Right renal pelvis (tissue), 4 donors: ENCODE measurements at regions not wholly inside any gene's neighbourhood (a gene's known extent, or its start where the extent isn't known, plus 50 kb on each side); places are given as distances from the start of the nearest gene placed in this dataset.

Experiments
- DNase-seq, 4 donors: peaks; one replicate each; pipeline ENCODE4 v3.0.0-alpha.2; 2013; ENCODE audit warnings: low read depth in 4 of 4, low spot score in 3 of 4, missing footprints in 1 of 4

GRCh38 chr4:126775485-126776106 is 857.2 kb upstream of the INTU start:
- DNase-seq = no peak

GRCh38 chr4:126776361-126776760 is 856.4 kb upstream of the INTU start:
- DNase-seq = no peak

GRCh38 chr4:126777649-126778048 is 855.1 kb upstream of the INTU start:
- DNase-seq = no peak

GRCh38 chr4:126778348-126778747 is 854.4 kb upstream of the INTU start:
- no peak for DNase-seq

- DNase-seq = no peak
Measured at GRCh38 chr4:126779001-126779400, 853.8 kb upstream of the INTU start.

- no peak for DNase-seq
Measured at GRCh38 chr4:126779436-126780166, 853.2 kb upstream of the INTU start.

GRCh38 chr4:126783191-126783590 is 849.6 kb upstream of the INTU start:
- no peak for DNase-seq

GRCh38 chr4:126784966-126785580 is 847.7 kb upstream of the INTU start:
- DNase-seq = no peak

- no peak for DNase-seq
Measured at GRCh38 chr4:126790633-126791032, 842.1 kb upstream of the INTU start.

GRCh38 chr4:126794363-126794762 is 838.4 kb upstream of the INTU start:
- DNase-seq = no peak

- no peak for DNase-seq
Measured at GRCh38 chr4:126798214-126798613, 834.5 kb upstream of the INTU start.

GRCh38 chr4:126799416-126799815 is 833.3 kb upstream of the INTU start:
- DNase-seq = no peak

GRCh38 chr4:126799971-126800574 is 832.7 kb upstream of the INTU start:
- DNase-seq = no peak

- DNase-seq = no peak
Measured at GRCh38 chr4:126800575-126801141, 832.1 kb upstream of the INTU start.

- DNase-seq = no peak
Measured at GRCh38 chr4:126807132-126807531, 825.6 kb upstream of the INTU start.

- DNase-seq = no peak
Measured at GRCh38 chr4:126812076-126812475, 820.7 kb upstream of the INTU start.

GRCh38 chr4:126820631-126821030 is 812.1 kb upstream of the INTU start:
- DNase-seq = no peak

- no peak for DNase-seq
Measured at GRCh38 chr4:126821152-126821551, 811.6 kb upstream of the INTU start.

- no peak for DNase-seq
Measured at GRCh38 chr4:126825083-126825482, 807.7 kb upstream of the INTU start.

GRCh38 chr4:126827669-126828068 is 805.1 kb upstream of the INTU start:
- DNase-seq = no peak

GRCh38 chr4:126834854-126835253 is 797.9 kb upstream of the INTU start:
- DNase-seq = no peak
